HG02588 (cell line): ENCODE measurements at regions not wholly inside any gene's neighbourhood (a gene's known extent, or its start where the extent isn't known, plus 50 kb on each side); places are given as distances from the start of the nearest gene placed in this dataset.
"Not testable (repeated sequence)": the region's sequence is repeated elsewhere in the genome, so short reads cannot be mapped to it uniquely, and the experiment has no call there.

ENCODE experiments used
- ATAC-seq: cut with Tn5 transposase; IDR thresholded peaks from one replicate; pipeline ENCODE4 v1.9.1; 2021; ENCODE audit warnings: mild to moderate bottlenecking, moderate library complexity; ENCODE audit not compliant: unreplicated experiment

GRCh38 chr1:229002451-229002960 lies 267.2 kb downstream of the RHOU start:
- no peak for ATAC-seq

GRCh38 chr1:229003233-229004031 lies 267.5 kb upstream of the RAB4A start:
- ATAC-seq, result no peak

- ATAC-seq, result no peak
Observed at GRCh38 chr1:229004066-229004833, 266.7 kb upstream of the RAB4A start.

- no peak for ATAC-seq
Observed at GRCh38 chr1:229005097-229005496, 265.8 kb upstream of the RAB4A start.

- ATAC-seq, result no peak
Observed at GRCh38 chr1:229005556-229005955, 265.4 kb upstream of the RAB4A start.

GRCh38 chr1:229006121-229006870 lies 264.6 kb upstream of the RAB4A start:
- no peak for ATAC-seq

- no peak for ATAC-seq
Observed at GRCh38 chr1:229007167-229007566, 263.7 kb upstream of the RAB4A start.

- no peak for ATAC-seq
Observed at GRCh38 chr1:229007701-229008100, 263.2 kb upstream of the RAB4A start.

GRCh38 chr1:229008347-229008746 lies 262.6 kb upstream of the RAB4A start:
- not testable (repeated sequence) for ATAC-seq

GRCh38 chr1:229011022-229011421 lies 259.9 kb upstream of the RAB4A start:
- no peak for ATAC-seq

- ATAC-seq, result no peak
Observed at GRCh38 chr1:229012823-229013222, 258.1 kb upstream of the RAB4A start.

- ATAC-seq, result no peak
Observed at GRCh38 chr1:229013981-229014380, 256.9 kb upstream of the RAB4A start.

- ATAC-seq, result no peak
Observed at GRCh38 chr1:229015806-229016205, 255.1 kb upstream of the RAB4A start.

GRCh38 chr1:229017091-229017490 lies 253.8 kb upstream of the RAB4A start:
- ATAC-seq, result no peak

GRCh38 chr1:229018674-229019295 lies 252.1 kb upstream of the RAB4A start:
- no peak for ATAC-seq

GRCh38 chr1:229019663-229020271 lies 251.1 kb upstream of the RAB4A start:
- no peak for ATAC-seq

GRCh38 chr1:229021034-229021433 lies 249.9 kb upstream of the RAB4A start:
- not testable (repeated sequence) for ATAC-seq

- ATAC-seq, result no peak
Observed at GRCh38 chr1:229022595-229023333, 248.1 kb upstream of the RAB4A start.

GRCh38 chr1:229023651-229024300 lies 247.1 kb upstream of the RAB4A start:
- ATAC-seq, result no peak
